ENCODE measurements at regions not wholly inside any gene's neighbourhood (a gene's known extent, or its start where the extent isn't known, plus 50 kb on each side); places are given as distances from the start of the nearest gene placed in this dataset.
"Not testable (repeated sequence)": the region's sequence is repeated elsewhere in the genome, so short reads cannot be mapped to it uniquely, and the experiment has no call there.

DNA sequence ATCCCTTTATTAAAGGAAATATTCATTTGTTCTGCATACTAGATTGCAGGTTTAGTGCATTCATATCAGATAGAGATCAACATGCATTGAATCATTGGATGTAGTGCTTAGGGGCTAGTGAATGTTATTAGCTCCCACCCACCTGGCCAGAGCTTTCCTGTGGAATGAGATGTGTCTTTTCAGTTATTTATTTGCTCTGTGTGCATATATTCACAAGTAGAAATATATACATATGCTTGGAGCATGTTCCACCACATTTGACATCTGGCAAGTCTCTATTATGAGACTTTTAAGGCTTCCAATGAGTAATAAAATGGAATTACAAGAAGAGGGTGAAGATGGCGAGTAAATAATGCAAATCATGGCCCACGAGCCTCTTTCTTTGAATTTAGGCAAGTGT lies 180.0 kb upstream of the LMO3 start:
- H3K9me3 ChIP-seq (replicated peaks; ENCODE audit: insufficient read depth, low read length) = no peaks in the 10 kb centered on the region
- no peaks in the 10 kb centered on the region for H4K20me1 ChIP-seq (ENCODE audit: insufficient read depth, low read length)
- H3K4me1 ChIP-seq (ENCODE audit: low read length) = peaks cover 20% of the 10 kb centered on the region
- H3K36me3 ChIP-seq (replicated peaks; ENCODE audit: insufficient read depth, low read length) = no peaks in the 10 kb centered on the region
- no peaks in the 10 kb centered on the region for H3F3A ChIP-seq (ENCODE audit: insufficient read depth, low read length)
- DNase-seq = no peak
- no peak overlapping the region for H3K27ac ChIP-seq (ENCODE audit: low read length)
- no peak overlapping the region for H3K9ac ChIP-seq (ENCODE audit: low read length)
- H3K9me2 ChIP-seq (replicated peaks; ENCODE audit: insufficient read depth, low read length) = no peaks in the 10 kb centered on the region
- TF ChIP-seq EZH2 (optimal IDR thresholded peaks at IDR 0.05; ENCODE audit: low read depth, low read length) = no peak
- TF ChIP-seq, protein P1, sequence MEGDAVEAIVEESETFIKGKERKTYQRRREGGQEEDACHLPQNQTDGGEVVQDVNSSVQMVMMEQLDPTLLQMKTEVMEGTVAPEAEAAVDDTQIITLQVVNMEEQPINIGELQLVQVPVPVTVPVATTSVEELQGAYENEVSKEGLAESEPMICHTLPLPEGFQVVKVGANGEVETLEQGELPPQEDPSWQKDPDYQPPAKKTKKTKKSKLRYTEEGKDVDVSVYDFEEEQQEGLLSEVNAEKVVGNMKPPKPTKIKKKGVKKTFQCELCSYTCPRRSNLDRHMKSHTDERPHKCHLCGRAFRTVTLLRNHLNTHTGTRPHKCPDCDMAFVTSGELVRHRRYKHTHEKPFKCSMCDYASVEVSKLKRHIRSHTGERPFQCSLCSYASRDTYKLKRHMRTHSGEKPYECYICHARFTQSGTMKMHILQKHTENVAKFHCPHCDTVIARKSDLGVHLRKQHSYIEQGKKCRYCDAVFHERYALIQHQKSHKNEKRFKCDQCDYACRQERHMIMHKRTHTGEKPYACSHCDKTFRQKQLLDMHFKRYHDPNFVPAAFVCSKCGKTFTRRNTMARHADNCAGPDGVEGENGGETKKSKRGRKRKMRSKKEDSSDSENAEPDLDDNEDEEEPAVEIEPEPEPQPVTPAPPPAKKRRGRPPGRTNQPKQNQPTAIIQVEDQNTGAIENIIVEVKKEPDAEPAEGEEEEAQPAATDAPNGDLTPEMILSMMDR (IDR thresholded peaks at IDR 0.05; ENCODE audit: low read length) = no peak
- TF ChIP-seq EZH2phosphoT487 (IDR thresholded peaks at IDR 0.05; ENCODE audit: low read length) = no peak
- no peaks in the 10 kb centered on the region for H3K79me2 ChIP-seq (ENCODE audit: low read length)
- no peaks in the 10 kb centered on the region for H3K27me3 ChIP-seq (replicated peaks; ENCODE audit: insufficient read depth, low read length)
- no peak overlapping the region for H3K4me2 ChIP-seq (ENCODE audit: low read depth, low read length)
- H2AFZ ChIP-seq (ENCODE audit: low read length) = no peak overlapping the region
- H3K4me3 ChIP-seq (ENCODE audit: low read length) = no peak overlapping the region

DNA sequence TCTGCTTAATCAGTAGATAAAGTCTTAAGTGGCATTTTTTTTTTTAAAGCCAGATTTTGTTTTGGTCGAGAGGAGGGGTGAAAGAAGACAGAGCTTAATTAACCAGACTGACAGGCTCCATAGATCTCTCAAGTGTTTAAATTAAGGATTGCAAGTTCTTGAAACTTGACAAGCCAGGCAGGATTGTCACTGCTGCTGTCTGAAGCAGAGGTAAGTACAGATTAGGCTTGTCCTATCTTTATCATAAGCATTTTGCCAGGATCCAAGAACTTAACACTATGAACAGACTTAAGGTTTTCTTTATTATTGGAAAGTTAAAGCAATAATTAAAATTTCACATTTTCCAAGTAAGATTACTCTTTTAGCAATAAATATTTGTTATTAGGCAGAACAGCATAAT lies 179.6 kb upstream of the LMO3 start:
- H3K9me3 ChIP-seq (replicated peaks; ENCODE audit: insufficient read depth, low read length) = no peaks in the 10 kb centered on the region
- H3K9me2 ChIP-seq (replicated peaks; ENCODE audit: insufficient read depth, low read length) = no peaks in the 10 kb centered on the region
- peaks cover 20% of the 10 kb centered on the region for H3K4me1 ChIP-seq (ENCODE audit: low read length)
- no peak for DNase-seq
- H4K20me1 ChIP-seq (ENCODE audit: insufficient read depth, low read length) = no peaks in the 10 kb centered on the region
- no peaks in the 10 kb centered on the region for H3K27me3 ChIP-seq (replicated peaks; ENCODE audit: insufficient read depth, low read length)
- H3K9ac ChIP-seq (ENCODE audit: low read length) = no peak overlapping the region
- no peaks in the 10 kb centered on the region for H3F3A ChIP-seq (ENCODE audit: insufficient read depth, low read length)
- TF ChIP-seq, protein P1 (IDR thresholded peaks at IDR 0.05; ENCODE audit: low read length) = no peak
- TF ChIP-seq EZH2 (optimal IDR thresholded peaks at IDR 0.05; ENCODE audit: low read depth, low read length) (no peak), EZH2phosphoT487 (IDR thresholded peaks at IDR 0.05; ENCODE audit: low read length) (no peak)
- no peaks in the 10 kb centered on the region for H3K36me3 ChIP-seq (replicated peaks; ENCODE audit: insufficient read depth, low read length)
- no peaks in the 10 kb centered on the region for H3K79me2 ChIP-seq (ENCODE audit: low read length)
- no peak overlapping the region for H3K4me3 ChIP-seq (ENCODE audit: low read length)
- no peak overlapping the region for H2AFZ ChIP-seq (ENCODE audit: low read length)
- H3K4me2 ChIP-seq (ENCODE audit: low read depth, low read length) = no peak overlapping the region
- H3K27ac ChIP-seq (ENCODE audit: low read length) = no peak overlapping the region

DNA sequence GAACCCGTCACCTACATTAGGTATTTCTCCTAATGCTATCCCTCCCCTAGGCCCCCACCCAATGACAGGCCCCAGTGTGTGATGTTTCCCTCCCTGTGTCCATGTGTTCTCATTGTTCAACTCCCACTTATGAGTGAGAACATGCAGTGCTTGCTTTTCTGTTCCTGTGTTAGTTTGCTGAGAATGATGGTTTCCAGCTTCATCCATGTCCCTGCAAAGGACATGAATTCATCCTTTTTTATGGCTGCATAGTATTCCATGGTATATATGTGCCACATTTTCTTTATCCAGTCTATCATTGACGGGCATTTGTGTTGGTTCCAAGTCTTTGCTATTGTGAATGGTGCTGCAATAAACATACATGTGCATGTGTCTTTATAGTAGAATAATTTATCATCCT lies 163.2 kb upstream of the LMO3 start:
- H3F3A ChIP-seq (ENCODE audit: insufficient read depth, low read length) = peaks cover 15% of the 10 kb centered on the region
- DNase-seq; H4K20me1 ChIP-seq (ENCODE audit: insufficient read depth, low read length); H3K9ac ChIP-seq (ENCODE audit: low read length); H3K36me3 ChIP-seq (replicated peaks; ENCODE audit: insufficient read depth, low read length); H3K9me3 ChIP-seq (replicated peaks; ENCODE audit: insufficient read depth, low read length); H2AFZ ChIP-seq (ENCODE audit: low read length); H3K27ac ChIP-seq (ENCODE audit: low read length); H3K79me2 ChIP-seq (ENCODE audit: low read length); H3K4me2 ChIP-seq (ENCODE audit: low read depth, low read length); H3K4me3 ChIP-seq (ENCODE audit: low read length); H3K27me3 ChIP-seq (replicated peaks; ENCODE audit: insufficient read depth, low read length); H3K9me2 ChIP-seq (replicated peaks; ENCODE audit: insufficient read depth, low read length): not testable (repeated sequence)
- H3K4me1 ChIP-seq (ENCODE audit: low read length) = peaks cover 25% of the 10 kb centered on the region

DNA sequence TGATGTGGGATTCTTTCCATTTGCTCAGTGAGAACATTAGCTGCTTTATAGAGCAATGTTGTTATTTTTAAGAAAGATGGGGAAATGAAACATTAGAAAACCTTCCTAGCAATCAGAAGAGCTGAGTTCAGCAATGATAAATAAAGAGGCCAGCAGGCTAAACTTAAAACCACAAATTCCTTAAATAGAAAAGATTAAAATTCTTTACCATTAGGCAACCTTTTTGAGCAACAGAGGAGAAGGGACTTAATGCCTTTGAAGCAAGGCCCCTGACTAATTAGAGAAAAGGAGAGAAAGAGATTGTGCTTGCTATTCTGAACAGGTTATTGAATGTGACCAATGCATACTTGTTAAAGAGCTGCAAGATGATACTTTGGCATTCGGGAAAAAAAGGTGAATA lies 160.8 kb upstream of the LMO3 start:
- H3K4me1 ChIP-seq (ENCODE audit: low read length) = peaks cover 25% of the 10 kb centered on the region
- peak overlapping the region; percentile 79 for H3K4me2 ChIP-seq (ENCODE audit: low read depth, low read length)
- H3K27ac ChIP-seq (ENCODE audit: low read length) = peak overlapping the region; percentile 76; the same call in 1 of the 2 replicates
- DNase-seq = peak; percentile 76
- no peaks in the 10 kb centered on the region for H3K36me3 ChIP-seq (replicated peaks; ENCODE audit: insufficient read depth, low read length)
- H3K4me3 ChIP-seq (ENCODE audit: low read length) = peak overlapping the region; percentile 21
- no peaks in the 10 kb centered on the region for H3K9me2 ChIP-seq (replicated peaks; ENCODE audit: insufficient read depth, low read length)
- peak overlapping the region; percentile 8; the same call in 1 of the 2 replicates for H3K9ac ChIP-seq (ENCODE audit: low read length)
- no peaks in the 10 kb centered on the region for H3K9me3 ChIP-seq (replicated peaks; ENCODE audit: insufficient read depth, low read length)
- H3F3A ChIP-seq (ENCODE audit: insufficient read depth, low read length) = peaks cover 15% of the 10 kb centered on the region
- H3K79me2 ChIP-seq (ENCODE audit: low read length) = no peaks in the 10 kb centered on the region
- H2AFZ ChIP-seq (ENCODE audit: low read length) = peak overlapping the region; percentile 47
- H3K27me3 ChIP-seq (replicated peaks; ENCODE audit: insufficient read depth, low read length) = no peaks in the 10 kb centered on the region
- no peaks in the 10 kb centered on the region for H4K20me1 ChIP-seq (ENCODE audit: insufficient read depth, low read length)
- TF ChIP-seq, protein P1 (IDR thresholded peaks at IDR 0.05; ENCODE audit: low read length) = no peak
- TF ChIP-seq EZH2 (optimal IDR thresholded peaks at IDR 0.05; ENCODE audit: low read depth, low read length) (no peak), EZH2phosphoT487 (IDR thresholded peaks at IDR 0.05; ENCODE audit: low read length) (no peak)

All from MM.1S (cell line).